Right lobe of liver (tissue), 4 donors: ENCODE measurements at regions not wholly inside any gene's neighbourhood (a gene's known extent, or its start where the extent isn't known, plus 50 kb on each side); places are given as distances from the start of the nearest gene placed in this dataset.

Source experiments
- POLR2A ChIP-seq: fragments of 450-650 bp; IDR thresholded peaks from one replicate; pipeline ENCODE4 v1.6.1; 2017; ENCODE audit warnings: antibody characterized with exemption, mild to moderate bottlenecking
- TF ChIP-seq, protein P1 (sequence below), 4 donors: fragments of 200-600 bp in 3 of 4; fragments of 450-650 bp in 1 of 4; IDR thresholded peaks; one replicate each; pipeline versions ENCODE4 v1.5.1 to v1.8.0; 2016 to 2022; ENCODE audit warnings: antibody characterized with exemption in 4 of 4, mild to moderate bottlenecking in 2 of 4
- donor health status: DM: no; HTN: no; CAD: no.
- donor health status: DM: no; HTN: no; CAD: no.
- donor health status: DM: no; HTN: yes; CAD: no.

DNA sequence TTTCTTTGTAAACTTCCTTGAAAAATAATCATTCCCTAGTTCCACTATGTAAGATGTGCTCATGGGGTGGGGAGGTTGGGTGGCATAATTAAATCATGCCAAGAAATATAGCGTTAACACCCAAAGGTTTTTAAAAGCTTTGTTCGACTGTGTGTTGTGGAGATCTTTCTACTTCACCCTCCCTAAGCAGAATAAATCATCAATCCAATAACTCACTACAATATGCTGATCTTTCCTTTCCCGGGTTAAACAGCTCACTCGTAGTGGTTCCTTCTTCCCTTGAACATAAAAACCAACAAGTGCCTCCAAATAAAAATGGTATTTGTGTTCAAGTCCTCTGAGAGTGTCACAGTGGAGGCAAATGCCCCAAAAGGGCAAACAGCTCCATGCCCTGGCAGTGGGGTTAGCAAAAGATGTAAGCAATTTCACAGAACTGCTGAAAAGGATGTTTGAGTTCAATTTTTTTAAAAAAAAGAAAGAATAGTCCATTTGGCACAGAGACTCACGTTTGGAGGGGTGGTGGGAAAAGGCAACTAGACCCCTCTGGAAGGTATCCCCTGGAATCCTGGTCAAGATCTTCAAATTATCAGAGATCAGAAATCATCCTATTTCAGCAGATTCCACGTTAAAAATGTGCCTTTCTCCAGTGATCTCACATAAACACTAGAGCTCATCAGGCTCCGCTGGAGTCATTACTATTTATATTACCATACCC is 99.1 kb downstream of the TFAP2A start:
- TF ChIP-seq, protein P1, sequence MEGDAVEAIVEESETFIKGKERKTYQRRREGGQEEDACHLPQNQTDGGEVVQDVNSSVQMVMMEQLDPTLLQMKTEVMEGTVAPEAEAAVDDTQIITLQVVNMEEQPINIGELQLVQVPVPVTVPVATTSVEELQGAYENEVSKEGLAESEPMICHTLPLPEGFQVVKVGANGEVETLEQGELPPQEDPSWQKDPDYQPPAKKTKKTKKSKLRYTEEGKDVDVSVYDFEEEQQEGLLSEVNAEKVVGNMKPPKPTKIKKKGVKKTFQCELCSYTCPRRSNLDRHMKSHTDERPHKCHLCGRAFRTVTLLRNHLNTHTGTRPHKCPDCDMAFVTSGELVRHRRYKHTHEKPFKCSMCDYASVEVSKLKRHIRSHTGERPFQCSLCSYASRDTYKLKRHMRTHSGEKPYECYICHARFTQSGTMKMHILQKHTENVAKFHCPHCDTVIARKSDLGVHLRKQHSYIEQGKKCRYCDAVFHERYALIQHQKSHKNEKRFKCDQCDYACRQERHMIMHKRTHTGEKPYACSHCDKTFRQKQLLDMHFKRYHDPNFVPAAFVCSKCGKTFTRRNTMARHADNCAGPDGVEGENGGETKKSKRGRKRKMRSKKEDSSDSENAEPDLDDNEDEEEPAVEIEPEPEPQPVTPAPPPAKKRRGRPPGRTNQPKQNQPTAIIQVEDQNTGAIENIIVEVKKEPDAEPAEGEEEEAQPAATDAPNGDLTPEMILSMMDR (IDR thresholded peaks at IDR 0.05), result no peak
- no peak for TF ChIP-seq POLR2A
